H9 (cell line): ENCODE measurements at regions not wholly inside any gene's neighbourhood (a gene's known extent, or its start where the extent isn't known, plus 50 kb on each side); places are given as distances from the start of the nearest gene placed in this dataset.

Experiments used
- DNase-seq: peaks from one replicate; pipeline ENCODE4 v3.0.0-alpha.2; 2017
- H2AFZ ChIP-seq: one replicate; pipeline ENCODE4 v1.6.1; 2013; ENCODE audit warnings: mild to moderate bottlenecking, low read length, control low read depth, moderate library complexity
- H2AK5ac ChIP-seq: 2 replicates; pipeline ENCODE4 v1.6.1; 2013; ENCODE audit warnings: low read length, control low read depth, mixed read lengths; ENCODE audit not compliant: insufficient read length
- H2BK120ac ChIP-seq: one replicate; pipeline ENCODE4 v1.6.1; 2013; ENCODE audit warnings: low read depth, mild to moderate bottlenecking, low read length, control low read depth, inconsistent platforms; ENCODE audit not compliant: poor library complexity, severe bottlenecking
- H2BK12ac ChIP-seq: 2 replicates; pipeline ENCODE4 v1.6.1; 2013; ENCODE audit warnings: low read length, control low read depth, mixed read lengths, low read depth; ENCODE audit not compliant: insufficient read length
- H2BK15ac ChIP-seq: 2 replicates; pipeline ENCODE4 v1.6.1; 2013; ENCODE audit warnings: low read depth, low read length, control low read depth
- H2BK20ac ChIP-seq: one replicate; pipeline ENCODE4 v1.6.1; 2013; ENCODE audit warnings: low read depth, mild to moderate bottlenecking, low read length, control low read depth, inconsistent platforms; ENCODE audit not compliant: poor library complexity, severe bottlenecking
- H2BK5ac ChIP-seq: 2 replicates; pipeline ENCODE4 v1.6.1; 2013; ENCODE audit warnings: low read length, control low read depth, mixed read lengths; ENCODE audit not compliant: insufficient read length
- H3K14ac ChIP-seq: 2 replicates; pipeline ENCODE4 v1.6.1; 2013; ENCODE audit warnings: low read length, control low read depth; ENCODE audit not compliant: insufficient read depth
- H3K18ac ChIP-seq: 2 replicates; pipeline ENCODE4 v1.6.1; 2013; ENCODE audit warnings: low read depth, mild to moderate bottlenecking, mixed read lengths, low read length, control low read depth; ENCODE audit not compliant: insufficient read length
- H3K23ac ChIP-seq: 2 replicates; pipeline ENCODE4 v1.6.1; 2013; ENCODE audit warnings: low read length, control low read depth, mixed read lengths, low read depth; ENCODE audit not compliant: insufficient read length
- H3K23me2 ChIP-seq: 2 replicates; pipeline ENCODE4 v1.6.1; 2013; ENCODE audit warnings: low read depth, mild to moderate bottlenecking, mixed read lengths, low read length, control low read depth; ENCODE audit not compliant: insufficient read length, poor library complexity, severe bottlenecking
- H3K27ac ChIP-seq: 2 replicates; pipeline ENCODE4 v1.5.1; 2013; ENCODE audit warnings: low read length, control low read depth, mixed read lengths, low read depth; ENCODE audit not compliant: insufficient read length
- H3K27me3 ChIP-seq: 2 replicates; pipeline ENCODE4 v1.6.1; 2013; ENCODE audit warnings: low read length, control low read depth, inconsistent platforms; ENCODE audit not compliant: insufficient read depth
- H3K4ac ChIP-seq: 2 replicates; pipeline ENCODE4 v1.6.1; 2013; ENCODE audit warnings: low read depth, mild to moderate bottlenecking, control low read depth, inconsistent platforms, low read length, moderate library complexity
- H3K4me1 ChIP-seq: 2 replicates; pipeline ENCODE4 v1.6.1; 2013; ENCODE audit warnings: low read length, control low read depth, inconsistent platforms; ENCODE audit not compliant: insufficient read depth
- H3K4me2 ChIP-seq: 2 replicates; pipeline ENCODE4 v1.6.1; 2013; ENCODE audit warnings: low read length, control low read depth, mixed read lengths; ENCODE audit not compliant: insufficient read length, insufficient read depth
- H3K56ac ChIP-seq: 2 replicates; pipeline ENCODE4 v1.6.1; 2013; ENCODE audit warnings: low read depth, mild to moderate bottlenecking, mixed read lengths, low read length, control low read depth; ENCODE audit not compliant: insufficient read length
- H3K79me1 ChIP-seq: 2 replicates; pipeline ENCODE4 v1.6.1; 2013; ENCODE audit warnings: low read depth, mild to moderate bottlenecking, moderate library complexity, low read length, control low read depth, inconsistent platforms; ENCODE audit not compliant: insufficient read depth, poor library complexity, severe bottlenecking
- H3K79me2 ChIP-seq: 2 replicates; pipeline ENCODE4 v1.6.1; 2013; ENCODE audit warnings: low read length, control low read depth, inconsistent platforms; ENCODE audit not compliant: insufficient read depth
- H3K9ac ChIP-seq: 2 replicates; pipeline ENCODE4 v1.6.1; 2013; ENCODE audit warnings: low read length, control low read depth, mixed read lengths; ENCODE audit not compliant: insufficient read length; ENCODE audit errors: extremely low read depth
- H3K9me3 ChIP-seq: one replicate; pipeline ENCODE4 v1.6.1; 2013; ENCODE audit warnings: low read depth, low read length, inconsistent platforms; ENCODE audit not compliant: control insufficient read depth
- H3T11ph ChIP-seq: one replicate; pipeline ENCODE4 v1.6.1; 2013; ENCODE audit warnings: mild to moderate bottlenecking, low read length, control low read depth, inconsistent platforms
- H4K20me1 ChIP-seq: one replicate; pipeline ENCODE4 v1.6.1; 2013; ENCODE audit not compliant: control insufficient read depth, insufficient read length, insufficient read depth
- H4K5ac ChIP-seq: 2 replicates; pipeline ENCODE4 v1.6.1; 2013; ENCODE audit warnings: low read depth, mild to moderate bottlenecking, mixed read lengths, low read length, control low read depth; ENCODE audit not compliant: insufficient read length
- H4K8ac ChIP-seq: replicated peaks from 2 replicates; pipeline ENCODE4 v1.6.1; 2013; ENCODE audit warnings: low read length, control low read depth, mixed read lengths, low read depth; ENCODE audit not compliant: insufficient read length
- H4K91ac ChIP-seq: 2 replicates; pipeline ENCODE4 v1.6.1; 2013; ENCODE audit warnings: low read depth, mild to moderate bottlenecking, moderate library complexity, mixed read lengths, low read length, control low read depth; ENCODE audit not compliant: insufficient read length
- H3K27ac Mint-ChIP-seq, 3 experiments: 2 replicates in 2 of 3; 3 replicates in 1 of 3; pipeline ENCODE4 v1.8.0; 2020 to 2021; ENCODE audit warnings: mixed read lengths in 3 of 3, mild to moderate bottlenecking in 1 of 3, moderate library complexity in 1 of 3
- H3K27me3 Mint-ChIP-seq: 2 replicates; pipeline ENCODE4 v1.8.0; 2021; ENCODE audit warnings: low read depth, mild to moderate bottlenecking, moderate library complexity, mixed read lengths
- H3K36me3 Mint-ChIP-seq, 3 experiments: 2 replicates in 2 of 3; 3 replicates in 1 of 3; pipeline ENCODE4 v1.8.0; 2020 to 2021; ENCODE audit warnings: low read depth in 3 of 3, mixed read lengths in 3 of 3; ENCODE audit not compliant: insufficient read depth in 1 of 3
- H3K4me1 Mint-ChIP-seq, 2 experiments: 2 replicates each; pipeline ENCODE4 v1.8.0; 2020; ENCODE audit warnings: mixed read lengths in 2 of 2
- H3K4me3 Mint-ChIP-seq, 2 experiments: 2 replicates in 1 of 2; 3 replicates in 1 of 2; pipeline ENCODE4 v1.8.0; 2020 to 2021; ENCODE audit warnings: mild to moderate bottlenecking in 2 of 2, mixed read lengths in 2 of 2, moderate library complexity in 1 of 2
- H3K9me3 Mint-ChIP-seq, 2 experiments: 2 replicates in 1 of 2; 3 replicates in 1 of 2; pipeline ENCODE4 v1.8.0; 2020; ENCODE audit warnings: mild to moderate bottlenecking in 2 of 2, mixed read lengths in 2 of 2, moderate library complexity in 1 of 2
- WGBS: extraction: QIAGEN DNeasy Blood & Tissue Kit; methylation state at CpG from one replicate; pipeline ENCODE4 v1.1.7; 2013; ENCODE audit warnings: missing lambda C conversion rate, low lambda C conversion rate, mixed read lengths; ENCODE audit not compliant: insufficient read length; ENCODE audit errors: extremely low coverage; 5-methylcytosine and 5-hydroxymethylcytosine counted together
- TF ChIP-seq, protein P1 (sequence below): fragments of 200-600 bp; sonication (generic); conservative IDR thresholded peaks from 3 replicates; pipeline ENCODE4 v1.8.0; 2021; ENCODE audit warnings: antibody characterized with exemption, mild to moderate bottlenecking

DNA sequence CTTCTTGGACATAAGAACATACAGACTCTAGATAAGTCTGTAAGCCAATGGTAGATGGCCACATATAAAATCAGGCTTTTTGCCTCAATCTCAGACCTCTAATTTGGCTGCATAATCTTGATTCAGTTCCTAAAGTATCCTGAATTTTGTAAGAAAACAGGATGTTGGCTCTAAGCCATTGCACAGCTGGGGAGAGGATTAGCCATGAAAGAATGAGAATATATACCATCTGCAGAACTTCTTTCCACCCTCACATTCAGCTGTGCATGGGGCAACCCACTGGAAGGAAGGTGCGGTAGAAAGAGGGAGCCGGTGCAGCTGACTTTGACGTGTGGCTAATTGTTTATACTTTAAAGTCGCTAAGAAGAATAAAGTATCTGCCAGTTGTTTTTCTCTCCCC is 1061.6 kb upstream of the FAM98A start:
- no peak overlapping the region for H2BK15ac ChIP-seq

More for the DNA sequence above, 1061.6 kb upstream of the FAM98A start:
- DNase-seq: no peak
- Mint-ChIP-seq H3K4me1 (peaks cover 3% of the 10 kb centered on the region in 2 experiments; a peak in 3 of 4 replicates), H3K36me3 (no peaks in the 10 kb centered on the region), H3K27me3 (no peaks in the 10 kb centered on the region), H3K9me3 (peaks cover 0 to 1% of the 10 kb centered on the region in 2 experiments; a peak in 1 of 5 replicates), H3K4me3 (no peak overlapping the region), H3K27ac (no peak overlapping the region; a peak in 1 of 7 replicates)
- Histone ChIP-seq H3K79me1 (no peaks in the 10 kb centered on the region), H4K8ac (no peak overlapping the region), H3K27ac (no peak overlapping the region), H3K18ac (no peak overlapping the region), H2AFZ (no peak overlapping the region), H3K23me2 (no peaks in the 10 kb centered on the region), H3K23ac (no peak overlapping the region), H3T11ph (no peak overlapping the region), H3K4me2 (no peak overlapping the region), H3K4me1 (no peaks in the 10 kb centered on the region), H3K27me3 (no peaks in the 10 kb centered on the region), H2BK120ac (no peak overlapping the region), H4K5ac (no peak overlapping the region), H2BK12ac (no peak overlapping the region), H4K91ac (no peak overlapping the region), H2BK5ac (no peak overlapping the region), H2BK20ac (no peak overlapping the region), H3K9me3 (no peaks in the 10 kb centered on the region), H3K79me2 (no peaks in the 10 kb centered on the region), H3K14ac (no peak overlapping the region), H2AK5ac (no peak overlapping the region), H4K20me1 (no peaks in the 10 kb centered on the region), H3K9ac (no peak overlapping the region), H3K56ac (no peak overlapping the region), H3K4ac (no peak overlapping the region)
- WGBS: no CpG with 5 or more reads among the region's 4 CpGs
- TF ChIP-seq, protein P1, sequence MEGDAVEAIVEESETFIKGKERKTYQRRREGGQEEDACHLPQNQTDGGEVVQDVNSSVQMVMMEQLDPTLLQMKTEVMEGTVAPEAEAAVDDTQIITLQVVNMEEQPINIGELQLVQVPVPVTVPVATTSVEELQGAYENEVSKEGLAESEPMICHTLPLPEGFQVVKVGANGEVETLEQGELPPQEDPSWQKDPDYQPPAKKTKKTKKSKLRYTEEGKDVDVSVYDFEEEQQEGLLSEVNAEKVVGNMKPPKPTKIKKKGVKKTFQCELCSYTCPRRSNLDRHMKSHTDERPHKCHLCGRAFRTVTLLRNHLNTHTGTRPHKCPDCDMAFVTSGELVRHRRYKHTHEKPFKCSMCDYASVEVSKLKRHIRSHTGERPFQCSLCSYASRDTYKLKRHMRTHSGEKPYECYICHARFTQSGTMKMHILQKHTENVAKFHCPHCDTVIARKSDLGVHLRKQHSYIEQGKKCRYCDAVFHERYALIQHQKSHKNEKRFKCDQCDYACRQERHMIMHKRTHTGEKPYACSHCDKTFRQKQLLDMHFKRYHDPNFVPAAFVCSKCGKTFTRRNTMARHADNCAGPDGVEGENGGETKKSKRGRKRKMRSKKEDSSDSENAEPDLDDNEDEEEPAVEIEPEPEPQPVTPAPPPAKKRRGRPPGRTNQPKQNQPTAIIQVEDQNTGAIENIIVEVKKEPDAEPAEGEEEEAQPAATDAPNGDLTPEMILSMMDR: no peak
